Vagina (tissue), 2 donors: ENCODE measurements at regions not wholly inside any gene's neighbourhood (a gene's known extent, or its start where the extent isn't known, plus 50 kb on each side); places are given as distances from the start of the nearest gene placed in this dataset.

ENCODE experiments used
- DNase-seq, 2 donors: peaks; one replicate each; pipeline ENCODE4 v3.0.0-alpha.2; 2017; ENCODE audit errors: extremely low spot score in 2 of 2
- H3K27ac ChIP-seq: fragments of 200-600 bp; sonication (generic); one replicate; pipeline ENCODE4 v1.5.1; 2019
- H3K27me3 ChIP-seq: fragments of 200-600 bp; sonication (generic); one replicate; pipeline ENCODE4 v1.5.1; 2019
- H3K36me3 ChIP-seq, 2 donors: fragments of 200-600 bp; sonication (generic); one replicate each; pipeline ENCODE4 v1.5.1; 2017 to 2019
- H3K4me1 ChIP-seq: fragments of 200-600 bp; sonication (generic); one replicate; pipeline ENCODE4 v1.5.1; 2019
- H3K4me3 ChIP-seq, 2 donors: fragments of 200-600 bp; sonication (generic); 1 replicate in 1 of 2; 2 replicates in 1 of 2; pipeline ENCODE4 v1.5.1; 2016 to 2019
- H3K9me3 ChIP-seq: fragments of 200-600 bp; sonication (generic); one replicate; pipeline ENCODE4 v1.5.1; 2019
- POLR2A ChIP-seq, 2 donors: fragments of 450-650 bp; IDR thresholded peaks; one replicate each; pipeline ENCODE4 v1.6.1; 2017; ENCODE audit warnings: antibody characterized with exemption in 2 of 2, mild to moderate bottlenecking in 2 of 2, moderate library complexity in 2 of 2
- POLR2AphosphoS5 ChIP-seq, 2 donors: sonication (generic); formaldehyde crosslinking; IDR thresholded peaks; one replicate each; pipeline ENCODE4 v1.9.0; 2017; ENCODE audit warnings: antibody characterized with exemption in 2 of 2, mild to moderate bottlenecking in 2 of 2, low read depth in 1 of 2; ENCODE audit not compliant: insufficient read depth in 1 of 2
- intact Hi-C: fragments of 100-400 bp; cut with DNase I; formaldehyde crosslinking; loops from one replicate; pipeline ENCODE4 v1.15.1; 2023
- TF ChIP-seq, protein P1 (sequence below), 3 experiments: fragments of 450-650 bp in 2 of 3; fragments of 200-600 bp in 1 of 3; sonication (generic) in 1 of 3; IDR thresholded peaks; one replicate each; pipeline ENCODE4 v1.5.1; 2017 to 2019; ENCODE audit warnings: antibody characterized with exemption in 3 of 3, mild to moderate bottlenecking in 2 of 3, moderate library complexity in 2 of 3

DNA sequence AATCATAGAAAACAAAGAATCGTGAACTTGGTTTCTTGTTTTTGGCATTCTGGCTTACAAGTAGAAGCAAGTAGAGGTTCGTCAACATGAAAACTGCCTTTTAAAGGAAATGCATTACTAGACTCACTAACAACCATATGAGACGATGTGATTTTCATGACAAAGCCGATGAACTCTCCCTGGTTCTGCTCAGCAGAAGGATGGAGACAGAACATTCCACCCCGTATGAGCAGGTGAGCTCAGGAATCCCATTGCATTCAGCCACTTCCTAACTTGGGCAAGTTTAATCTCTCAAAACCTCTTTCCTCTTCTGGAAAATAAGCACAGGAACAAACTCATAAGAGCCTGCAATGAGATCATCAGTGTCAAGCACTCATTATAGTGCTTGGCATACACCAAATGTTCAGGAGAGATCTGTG is 57.4 kb upstream of the SVIL start:
- H3K36me3 ChIP-seq = no peaks in the 10 kb centered on the region
- no peaks in the 10 kb centered on the region for H3K27me3 ChIP-seq
- no peaks in the 10 kb centered on the region for H3K9me3 ChIP-seq
- peak in 1 of 2 donors; percentile 16 for DNase-seq
- peak in 1 of 2 donors; percentile 10 for TF ChIP-seq POLR2AphosphoS5 (IDR thresholded peaks at IDR 0.05; ENCODE audit: insufficient read depth in 1 of 2, low read depth in 1 of 2)
- TF ChIP-seq, protein P1, sequence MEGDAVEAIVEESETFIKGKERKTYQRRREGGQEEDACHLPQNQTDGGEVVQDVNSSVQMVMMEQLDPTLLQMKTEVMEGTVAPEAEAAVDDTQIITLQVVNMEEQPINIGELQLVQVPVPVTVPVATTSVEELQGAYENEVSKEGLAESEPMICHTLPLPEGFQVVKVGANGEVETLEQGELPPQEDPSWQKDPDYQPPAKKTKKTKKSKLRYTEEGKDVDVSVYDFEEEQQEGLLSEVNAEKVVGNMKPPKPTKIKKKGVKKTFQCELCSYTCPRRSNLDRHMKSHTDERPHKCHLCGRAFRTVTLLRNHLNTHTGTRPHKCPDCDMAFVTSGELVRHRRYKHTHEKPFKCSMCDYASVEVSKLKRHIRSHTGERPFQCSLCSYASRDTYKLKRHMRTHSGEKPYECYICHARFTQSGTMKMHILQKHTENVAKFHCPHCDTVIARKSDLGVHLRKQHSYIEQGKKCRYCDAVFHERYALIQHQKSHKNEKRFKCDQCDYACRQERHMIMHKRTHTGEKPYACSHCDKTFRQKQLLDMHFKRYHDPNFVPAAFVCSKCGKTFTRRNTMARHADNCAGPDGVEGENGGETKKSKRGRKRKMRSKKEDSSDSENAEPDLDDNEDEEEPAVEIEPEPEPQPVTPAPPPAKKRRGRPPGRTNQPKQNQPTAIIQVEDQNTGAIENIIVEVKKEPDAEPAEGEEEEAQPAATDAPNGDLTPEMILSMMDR (IDR thresholded peaks at IDR 0.05) = no peak
- peak overlapping the region; percentile 52 for H3K27ac ChIP-seq
- H3K4me1 ChIP-seq = peaks cover 46% of the 10 kb centered on the region
- intact Hi-C loops = no loop called here
- no peak overlapping the region for H3K4me3 ChIP-seq

DNA sequence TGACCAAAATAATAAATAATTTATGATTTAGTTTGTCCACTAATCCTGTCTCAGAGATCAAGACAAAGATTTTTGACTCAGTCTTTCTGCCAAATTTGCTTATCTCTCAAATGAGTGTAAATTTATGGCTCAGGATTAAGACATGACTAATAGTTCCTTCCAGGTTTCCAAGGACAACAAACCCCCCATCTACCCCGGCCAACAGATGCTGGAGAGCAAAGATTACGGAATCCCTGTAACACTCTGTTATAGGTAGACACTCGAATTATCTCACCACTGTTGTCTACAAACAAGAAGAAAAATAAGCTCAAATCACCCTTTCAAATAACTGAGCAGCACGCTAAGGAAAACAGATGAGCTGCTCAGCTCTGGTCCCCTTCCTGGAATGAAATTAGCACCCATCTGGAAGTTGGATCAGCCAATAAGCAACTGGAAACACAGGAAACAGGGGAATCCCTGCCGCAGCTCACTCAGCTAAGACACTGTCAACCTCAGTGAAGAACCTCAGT is 56.8 kb upstream of the SVIL start:
- H3K4me3 ChIP-seq = no peak overlapping the region
- intact Hi-C loops = no loop called here
- peaks cover 46% of the 10 kb centered on the region for H3K4me1 ChIP-seq
- TF ChIP-seq POLR2AphosphoS5 (IDR thresholded peaks at IDR 0.05; ENCODE audit: insufficient read depth in 1 of 2, low read depth in 1 of 2) (peak in 1 of 2 donors; percentile 20), POLR2A (IDR thresholded peaks at IDR 0.05) (no peak)
- TF ChIP-seq, protein P1 (IDR thresholded peaks at IDR 0.05) = no peak
- H3K27me3 ChIP-seq = no peaks in the 10 kb centered on the region
- DNase-seq = peak in 1 of 2 donors; percentile 43
- H3K9me3 ChIP-seq = no peaks in the 10 kb centered on the region
- H3K27ac ChIP-seq = peak overlapping the region; percentile 52
- no peaks in the 10 kb centered on the region for H3K36me3 ChIP-seq

DNA sequence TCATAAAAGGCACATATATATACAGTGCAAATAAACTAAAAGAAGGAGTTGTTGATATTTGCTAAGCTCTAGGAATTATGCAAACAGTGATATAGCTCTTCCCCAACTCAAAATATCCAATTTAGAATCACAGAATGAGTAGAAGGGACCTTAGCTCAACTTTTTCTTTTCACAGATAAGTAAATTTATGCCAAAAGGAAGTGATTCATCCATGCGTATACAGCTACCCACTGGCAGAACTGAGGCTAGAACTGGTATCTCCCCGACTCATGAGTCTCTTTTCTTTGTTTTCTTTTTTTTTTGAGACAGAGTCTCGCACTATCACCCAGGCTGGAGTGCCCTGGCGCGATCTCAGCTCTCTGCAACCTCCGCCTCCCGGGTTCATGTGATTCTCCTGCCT is 54.2 kb upstream of the SVIL start:
- H3K36me3 ChIP-seq = peaks cover 0 to 16% of the 10 kb centered on the region in 2 donors
- no peak overlapping the region for H3K27ac ChIP-seq
- H3K27me3 ChIP-seq = no peaks in the 10 kb centered on the region
- TF ChIP-seq POLR2AphosphoS5 (IDR thresholded peaks at IDR 0.05; ENCODE audit: insufficient read depth in 1 of 2, low read depth in 1 of 2) = no peak
- no peak for TF ChIP-seq POLR2A (IDR thresholded peaks at IDR 0.05)
- TF ChIP-seq, protein P1 (IDR thresholded peaks at IDR 0.05) = no peak
- H3K4me1 ChIP-seq = peaks cover 46% of the 10 kb centered on the region
- H3K9me3 ChIP-seq = no peaks in the 10 kb centered on the region
- no peak overlapping the region for H3K4me3 ChIP-seq
- DNase-seq = no peak
- intact Hi-C loops = no loop called here

DNA sequence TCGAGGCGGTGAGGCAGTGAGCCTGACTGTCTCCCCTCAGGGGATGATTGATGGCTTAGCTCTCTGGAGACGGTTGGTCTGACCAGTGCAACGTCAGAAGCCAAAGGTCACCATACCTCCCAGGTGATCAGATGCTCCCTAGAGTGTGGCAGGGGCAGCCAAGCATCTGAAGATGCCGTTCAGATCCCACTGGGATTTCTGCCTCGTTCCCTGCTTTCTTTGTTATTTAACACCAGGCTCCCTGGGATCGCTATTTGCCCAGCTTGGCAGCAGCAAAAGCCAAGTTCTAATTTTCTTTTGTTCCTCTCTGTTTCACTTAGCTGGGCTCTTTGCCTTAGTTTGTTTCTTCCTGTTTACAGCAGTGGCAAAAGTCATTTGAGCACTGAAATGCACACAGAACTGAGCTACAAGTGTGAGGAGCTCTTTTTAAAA is 53.5 kb upstream of the SVIL start:
- peak in 1 of 2 donors; percentile 40 for DNase-seq
- no peaks in the 10 kb centered on the region for H3K27me3 ChIP-seq
- TF ChIP-seq POLR2AphosphoS5 (IDR thresholded peaks at IDR 0.05; ENCODE audit: insufficient read depth in 1 of 2, low read depth in 1 of 2) (no peak), POLR2A (IDR thresholded peaks at IDR 0.05) (no peak)
- TF ChIP-seq, protein P1 (IDR thresholded peaks at IDR 0.05) = no peak
- H3K4me1 ChIP-seq = peaks cover 44% of the 10 kb centered on the region
- intact Hi-C loops = no loop called here
- H3K27ac ChIP-seq = no peak overlapping the region
- no peaks in the 10 kb centered on the region for H3K9me3 ChIP-seq
- no peak overlapping the region for H3K4me3 ChIP-seq
- peaks cover 0 to 16% of the 10 kb centered on the region in 2 donors for H3K36me3 ChIP-seq

DNA sequence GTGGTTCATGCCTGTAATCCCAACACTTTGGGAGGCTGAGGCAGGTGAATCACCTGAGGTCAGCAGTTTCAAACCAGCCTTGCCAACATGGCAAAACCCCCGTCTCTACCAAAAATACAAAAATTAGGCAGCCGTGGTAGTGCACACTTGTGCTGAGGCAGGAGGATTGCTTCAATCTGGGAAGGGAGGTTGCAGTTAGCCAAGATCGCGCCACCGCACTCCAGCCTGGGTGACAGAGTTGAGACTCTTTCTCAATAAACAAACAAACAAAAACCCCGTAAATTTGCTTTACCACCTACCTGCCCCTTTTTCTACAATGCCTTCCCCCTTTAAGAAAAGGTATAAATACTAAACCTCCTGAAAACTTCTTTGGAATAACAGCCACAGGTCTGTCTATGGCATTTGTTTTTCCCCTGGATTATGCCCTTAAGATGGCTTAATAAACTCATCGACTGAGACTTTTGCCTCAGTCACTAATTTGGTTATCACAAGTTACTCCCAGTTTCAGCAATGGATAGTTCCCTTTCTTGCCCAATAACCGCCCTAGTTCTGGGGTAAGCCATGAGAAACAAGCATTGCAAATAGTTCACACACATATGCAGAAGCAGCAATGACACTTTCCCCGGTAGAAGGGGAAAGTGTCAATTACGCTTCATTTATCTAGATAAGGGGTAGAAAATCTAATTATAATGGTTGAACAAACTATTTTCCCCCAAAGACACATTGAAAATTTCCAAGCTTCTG is 52.8 kb upstream of the SVIL start:
- peaks cover 0 to 19% of the 10 kb centered on the region in 2 donors for H3K36me3 ChIP-seq
- intact Hi-C loops = no loop called here
- H3K9me3 ChIP-seq = no peaks in the 10 kb centered on the region
- H3K27ac ChIP-seq = no peak overlapping the region
- TF ChIP-seq, protein P1 (IDR thresholded peaks at IDR 0.05) = no peak
- TF ChIP-seq POLR2AphosphoS5 (IDR thresholded peaks at IDR 0.05; ENCODE audit: insufficient read depth in 1 of 2, low read depth in 1 of 2) = no peak
- no peak for TF ChIP-seq POLR2A (IDR thresholded peaks at IDR 0.05)
- H3K27me3 ChIP-seq = no peaks in the 10 kb centered on the region
- H3K4me3 ChIP-seq = no peak overlapping the region
- H3K4me1 ChIP-seq = peaks cover 44% of the 10 kb centered on the region
- DNase-seq = peak in 1 of 2 donors; percentile 37
